Epithelial cell of esophagus (primary cell): ENCODE measurements at regions not wholly inside any gene's neighbourhood (a gene's known extent, or its start where the extent isn't known, plus 50 kb on each side); places are given as distances from the start of the nearest gene placed in this dataset.

Experiments
- DNase-seq: peaks from one replicate; pipeline ENCODE4 v3.0.0; 2010; ENCODE audit warnings: low read depth
- H3K4me3 ChIP-seq: 2 replicates; pipeline ENCODE4 v1.5.1; 2011; ENCODE audit warnings: mild to moderate bottlenecking, low read length, control low read depth
- TF ChIP-seq, protein P1 (sequence below): IDR thresholded peaks from 2 replicates; pipeline ENCODE4 v1.5.1; 2011; ENCODE audit warnings: low read depth, mild to moderate bottlenecking, low read length, control low read depth, inconsistent platforms; ENCODE audit not compliant: insufficient read depth; ENCODE audit errors: missing control alignments

DNA sequence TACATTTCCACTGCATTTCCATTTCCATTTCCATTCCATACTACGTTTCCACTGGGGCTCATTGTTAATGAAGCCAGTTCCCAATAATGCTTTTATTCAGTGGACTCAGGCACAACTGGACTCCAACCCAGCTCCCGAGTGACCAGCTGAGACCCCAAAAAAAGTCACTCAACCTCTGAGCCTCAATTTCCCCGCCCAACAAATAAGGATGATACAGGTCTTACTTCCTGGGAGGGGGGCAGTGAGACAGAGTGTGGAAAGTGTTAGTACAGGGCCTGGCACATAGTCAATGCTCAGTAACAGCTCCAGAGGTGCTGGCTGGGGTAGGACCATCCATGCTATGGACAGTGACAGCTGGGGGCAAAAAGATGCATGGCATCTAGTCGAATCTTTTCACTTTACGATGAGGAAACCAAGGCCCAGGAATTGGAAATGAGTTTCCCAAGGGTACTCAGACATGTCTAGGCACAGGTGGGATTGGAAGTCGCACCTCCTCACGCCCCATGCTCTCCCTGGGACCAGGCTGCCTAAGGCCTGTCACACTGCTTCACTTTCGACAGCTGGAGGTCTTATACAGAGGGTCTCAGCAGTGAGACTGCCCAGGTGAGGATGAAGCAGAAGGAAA lies 226.5 kb downstream of the ANAPC1 start:
- TF ChIP-seq, protein P1, sequence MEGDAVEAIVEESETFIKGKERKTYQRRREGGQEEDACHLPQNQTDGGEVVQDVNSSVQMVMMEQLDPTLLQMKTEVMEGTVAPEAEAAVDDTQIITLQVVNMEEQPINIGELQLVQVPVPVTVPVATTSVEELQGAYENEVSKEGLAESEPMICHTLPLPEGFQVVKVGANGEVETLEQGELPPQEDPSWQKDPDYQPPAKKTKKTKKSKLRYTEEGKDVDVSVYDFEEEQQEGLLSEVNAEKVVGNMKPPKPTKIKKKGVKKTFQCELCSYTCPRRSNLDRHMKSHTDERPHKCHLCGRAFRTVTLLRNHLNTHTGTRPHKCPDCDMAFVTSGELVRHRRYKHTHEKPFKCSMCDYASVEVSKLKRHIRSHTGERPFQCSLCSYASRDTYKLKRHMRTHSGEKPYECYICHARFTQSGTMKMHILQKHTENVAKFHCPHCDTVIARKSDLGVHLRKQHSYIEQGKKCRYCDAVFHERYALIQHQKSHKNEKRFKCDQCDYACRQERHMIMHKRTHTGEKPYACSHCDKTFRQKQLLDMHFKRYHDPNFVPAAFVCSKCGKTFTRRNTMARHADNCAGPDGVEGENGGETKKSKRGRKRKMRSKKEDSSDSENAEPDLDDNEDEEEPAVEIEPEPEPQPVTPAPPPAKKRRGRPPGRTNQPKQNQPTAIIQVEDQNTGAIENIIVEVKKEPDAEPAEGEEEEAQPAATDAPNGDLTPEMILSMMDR, result no peak
- DNase-seq, result no peak
- no peak overlapping the region for H3K4me3 ChIP-seq

GRCh38 chr2:111659361-111660333 lies 224.3 kb downstream of the ANAPC1 start:
- TF ChIP-seq, protein P1, result no peak
- DNase-seq, result peak; percentile 98

DNA sequence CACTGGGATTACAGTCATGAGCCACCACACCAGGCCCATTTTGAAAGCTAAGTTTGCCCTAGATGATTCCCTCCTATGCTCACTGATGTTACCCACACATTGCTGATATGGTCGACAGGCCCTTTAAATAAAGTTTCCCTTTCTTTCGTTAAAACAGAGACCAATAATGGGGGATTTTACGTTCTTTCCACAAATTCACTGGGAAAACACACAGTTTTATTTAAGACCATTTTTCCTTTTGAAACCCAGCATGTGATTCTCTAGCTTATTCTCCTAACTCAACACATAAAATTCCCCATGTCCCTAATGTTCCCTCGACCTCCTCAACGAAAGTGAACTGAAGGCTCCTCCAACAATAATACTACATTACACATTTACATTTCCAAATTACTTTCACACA lies 223.2 kb downstream of the ANAPC1 start:
- no peak overlapping the region for H3K4me3 ChIP-seq
- TF ChIP-seq, protein P1, result no peak
- no peak for DNase-seq

More at GRCh38 chr2:111659361-111660333, 224.3 kb downstream of the ANAPC1 start:
- no peak overlapping the region for H3K4me3 ChIP-seq

DNA sequence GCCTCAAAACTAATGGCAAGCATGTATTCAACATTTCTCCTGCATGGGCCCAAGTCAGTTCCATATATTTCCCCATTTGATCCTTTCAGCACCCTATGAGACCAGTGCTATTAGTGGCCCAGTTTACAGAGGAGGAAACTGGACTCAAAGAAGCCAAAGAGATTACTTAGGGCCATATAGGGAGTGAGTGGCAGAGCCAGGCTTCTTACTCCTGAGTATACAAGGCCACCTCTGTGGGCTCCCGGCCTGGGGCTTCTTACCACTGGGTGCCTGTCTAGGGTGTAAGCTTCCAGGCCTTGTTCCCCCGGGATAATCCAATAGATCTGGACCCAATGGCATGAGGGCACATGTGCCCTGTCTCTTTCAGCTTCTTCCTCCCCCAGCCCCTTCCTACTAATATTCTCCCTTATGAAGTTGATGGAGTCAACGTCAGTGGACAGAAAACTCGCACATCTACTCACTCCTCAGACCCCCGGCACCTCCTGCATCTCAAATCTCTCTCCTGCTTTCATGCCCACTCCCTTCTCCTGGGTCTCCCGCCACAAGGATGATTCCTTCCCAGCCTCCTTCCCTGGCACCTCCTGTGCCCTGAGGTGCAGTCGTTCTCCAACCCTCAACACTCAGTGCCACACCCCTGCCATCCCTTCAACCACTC lies 222.6 kb downstream of the ANAPC1 start:
- H3K4me3 ChIP-seq, result no peak overlapping the region
- no peak for DNase-seq
- TF ChIP-seq, protein P1, result no peak

GRCh38 chr2:111662039-111662770 lies 221.8 kb downstream of the ANAPC1 start:
- TF ChIP-seq, protein P1, result no peak
- H3K4me3 ChIP-seq, result no peak overlapping the region
- peak; percentile 58 for DNase-seq

DNA sequence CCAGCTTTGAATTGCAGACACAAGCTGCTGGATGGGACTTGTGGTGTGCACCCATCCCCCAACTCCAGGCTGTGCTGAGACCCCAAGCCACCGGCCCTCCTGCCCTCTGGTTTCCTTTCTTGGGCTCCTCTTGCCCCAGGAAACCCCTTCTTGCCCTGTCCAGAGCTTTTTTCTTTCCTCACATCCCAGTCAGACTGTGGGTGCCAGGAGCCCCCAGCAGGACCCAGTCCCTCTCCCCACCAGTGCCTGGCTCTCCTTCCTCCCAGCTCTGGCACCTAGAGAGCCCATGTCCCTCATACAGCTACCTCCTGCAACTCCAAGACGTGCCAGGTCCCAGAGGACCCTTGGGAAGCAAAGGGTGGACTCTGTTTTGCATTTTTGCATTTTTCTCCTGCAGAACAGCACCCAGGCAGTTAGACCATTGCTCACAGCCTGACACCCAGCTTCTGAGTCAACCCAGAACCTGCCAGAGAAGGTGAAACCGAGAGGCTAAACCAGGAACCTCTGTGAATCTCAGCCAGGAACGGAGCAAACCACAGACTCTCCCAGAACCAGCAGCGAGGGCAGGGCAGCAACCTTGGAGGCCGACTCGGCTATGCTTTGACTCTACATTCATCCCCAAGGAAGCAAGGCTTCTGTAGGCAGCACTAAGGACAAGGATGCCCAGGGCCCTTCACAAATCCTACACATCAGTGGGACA lies 221.1 kb downstream of the ANAPC1 start:
- H3K4me3 ChIP-seq, result no peak overlapping the region
- TF ChIP-seq, protein P1, result no peak
- peak; percentile 81 for DNase-seq
